AG04449 (cell line): ENCODE measurements at regions not wholly inside any gene's neighbourhood (a gene's known extent, or its start where the extent isn't known, plus 50 kb on each side); places are given as distances from the start of the nearest gene placed in this dataset.

ENCODE experiments used
- CTCF ChIA-PET: fragments of 350-600 bp; formaldehyde crosslinking; extraction: SDS; loops from one replicate; lab custom pipeline; 2021; ENCODE audit warnings: antibody characterized with exemption; lab: Yijun Ruan, JAX
- POLR2A ChIA-PET: fragments of 400-600, 350-600 bp; formaldehyde crosslinking; extraction: SDS; loops from one replicate; lab custom pipeline; 2020; ENCODE audit warnings: antibody characterized with exemption, inconsistent platforms; lab: Yijun Ruan, JAX
- DNase-seq: peaks from one replicate; pipeline ENCODE4 v3.0.0-alpha.2; 2010; ENCODE audit warnings: low read depth, low spot score
- H3K4me3 ChIP-seq: 2 replicates; pipeline ENCODE4 v1.5.1; 2011; ENCODE audit warnings: low read depth, mild to moderate bottlenecking, control low read depth, low read length
- CTCF ChIP-seq: IDR thresholded peaks from one replicate; pipeline ENCODE4 v1.5.1; 2011; ENCODE audit warnings: mild to moderate bottlenecking, moderate library complexity, low read length, control low read depth, inconsistent platforms; ENCODE audit not compliant: insufficient read depth; ENCODE audit errors: missing control alignments

GRCh38 chr10:90396721-90397120 is 461.1 kb downstream of the HTR7 start:
- ChIA-PET POLR2A (no interaction called here), CTCF (interaction anchor here (1.0 kb wide), 1 partner anchor 15 kb away, joined by 3 read pairs; no protein-coding TSS in a partner anchor)
- no peak for TF ChIP-seq CTCF
- H3K4me3 ChIP-seq = no peak overlapping the region
- DNase-seq = no peak

- ChIA-PET CTCF (interaction anchor here (0.6 to 0.9 kb wide), 2 partner anchors 11 to 77 kb away, joined by 3 read pairs; no protein-coding TSS in a partner anchor), POLR2A (no interaction called here)
- TF ChIP-seq CTCF = no peak
- DNase-seq = no peak
- no peak overlapping the region for H3K4me3 ChIP-seq
These were observed 459.3 kb downstream of the HTR7 start for GRCh38 chr10:90398566-90398965.

- no peak overlapping the region for H3K4me3 ChIP-seq
- no peak for TF ChIP-seq CTCF
- DNase-seq = no peak
- POLR2A ChIA-PET = no interaction called here
- CTCF ChIA-PET = no interaction called here
These were observed 458.1 kb downstream of the HTR7 start for GRCh38 chr10:90399782-90400181.

- no peak for TF ChIP-seq CTCF
- ChIA-PET POLR2A (no interaction called here), CTCF (no interaction called here)
- H3K4me3 ChIP-seq = no peak overlapping the region
- DNase-seq = no peak
These were observed 454.4 kb downstream of the HTR7 start for GRCh38 chr10:90403211-90404000.

GRCh38 chr10:90407131-90407530 is 450.7 kb downstream of the HTR7 start:
- no peak for TF ChIP-seq CTCF
- POLR2A ChIA-PET = no interaction called here

GRCh38 chr10:90407851-90408250 is 450.0 kb downstream of the HTR7 start:
- CTCF ChIA-PET = no interaction called here
- no peak for DNase-seq
- H3K4me3 ChIP-seq = no peak overlapping the region
- POLR2A ChIA-PET = no interaction called here
- no peak for TF ChIP-seq CTCF

More at GRCh38 chr10:90407131-90407530, 450.7 kb downstream of the HTR7 start:
- H3K4me3 ChIP-seq = no peak overlapping the region
- CTCF ChIA-PET = no interaction called here
- DNase-seq = no peak
